ENCODE measurements at regions not wholly inside any gene's neighbourhood (a gene's known extent, or its start where the extent isn't known, plus 50 kb on each side); places are given as distances from the start of the nearest gene placed in this dataset.

- H3K27me3 ChIP-seq (ENCODE audit: control insufficient read depth, insufficient read depth, low read length): no peaks in the 10 kb centered on the region
- H3K4me3 ChIP-seq (ENCODE audit: low read length): no peak overlapping the region
- H3K27ac ChIP-seq (ENCODE audit: low read depth, low read length): no peak overlapping the region
- H3K4me1 ChIP-seq (ENCODE audit: control insufficient read depth, insufficient read depth, low read length): no peaks in the 10 kb centered on the region
- no peaks in the 10 kb centered on the region for H3K36me3 ChIP-seq (ENCODE audit: control insufficient read depth, insufficient read depth, low read length)
- no peak overlapping the region for H3K9ac ChIP-seq (ENCODE audit: low read length)
These were observed 315.0 kb downstream of the PPP1R2C start for GRCh38 chrX:42462917-42463316.

- Histone ChIP-seq H3K27ac (ENCODE audit: low read depth, low read length) (no peak overlapping the region), H3K27me3 (ENCODE audit: control insufficient read depth, insufficient read depth, low read length) (no peaks in the 10 kb centered on the region), H3K36me3 (ENCODE audit: control insufficient read depth, insufficient read depth, low read length) (no peaks in the 10 kb centered on the region), H3K9ac (ENCODE audit: low read length) (no peak overlapping the region), H3K4me3 (ENCODE audit: low read length) (no peak overlapping the region), H3K4me1 (ENCODE audit: control insufficient read depth, insufficient read depth, low read length) (no peaks in the 10 kb centered on the region)
These were observed 317.3 kb downstream of the PPP1R2C start for GRCh38 chrX:42460706-42461105.

- Histone ChIP-seq H3K4me3 (ENCODE audit: low read length) (no peak overlapping the region), H3K27me3 (ENCODE audit: control insufficient read depth, insufficient read depth, low read length) (no peaks in the 10 kb centered on the region), H3K36me3 (ENCODE audit: control insufficient read depth, insufficient read depth, low read length) (no peaks in the 10 kb centered on the region), H3K27ac (ENCODE audit: low read depth, low read length) (no peak overlapping the region), H3K9ac (ENCODE audit: low read length) (no peak overlapping the region), H3K4me1 (ENCODE audit: control insufficient read depth, insufficient read depth, low read length) (no peaks in the 10 kb centered on the region)
These were observed 318.2 kb downstream of the PPP1R2C start for GRCh38 chrX:42459735-42460134.

- H3K27me3 ChIP-seq (ENCODE audit: control insufficient read depth, insufficient read depth, low read length): no peaks in the 10 kb centered on the region
- H3K9ac ChIP-seq (ENCODE audit: low read length): no peak overlapping the region
- H3K4me1 ChIP-seq (ENCODE audit: control insufficient read depth, insufficient read depth, low read length): no peaks in the 10 kb centered on the region
- H3K36me3 ChIP-seq (ENCODE audit: control insufficient read depth, insufficient read depth, low read length): no peaks in the 10 kb centered on the region
- H3K4me3 ChIP-seq (ENCODE audit: low read length): no peak overlapping the region
- H3K27ac ChIP-seq (ENCODE audit: low read depth, low read length): no peak overlapping the region
These were observed 321.7 kb downstream of the PPP1R2C start for GRCh38 chrX:42456176-42456700.

- Histone ChIP-seq H3K4me3 (ENCODE audit: low read length) (no peak overlapping the region), H3K27ac (ENCODE audit: low read depth, low read length) (no peak overlapping the region), H3K4me1 (ENCODE audit: control insufficient read depth, insufficient read depth, low read length) (no peaks in the 10 kb centered on the region), H3K9ac (ENCODE audit: low read length) (no peak overlapping the region), H3K36me3 (ENCODE audit: control insufficient read depth, insufficient read depth, low read length) (no peaks in the 10 kb centered on the region), H3K27me3 (ENCODE audit: control insufficient read depth, insufficient read depth, low read length) (no peaks in the 10 kb centered on the region)
These were observed 327.7 kb downstream of the PPP1R2C start for GRCh38 chrX:42450228-42450627.

- Histone ChIP-seq H3K27ac (ENCODE audit: low read depth, low read length) (no peak overlapping the region), H3K27me3 (ENCODE audit: control insufficient read depth, insufficient read depth, low read length) (no peaks in the 10 kb centered on the region), H3K4me3 (ENCODE audit: low read length) (no peak overlapping the region), H3K4me1 (ENCODE audit: control insufficient read depth, insufficient read depth, low read length) (no peaks in the 10 kb centered on the region), H3K36me3 (ENCODE audit: control insufficient read depth, insufficient read depth, low read length) (no peaks in the 10 kb centered on the region), H3K9ac (ENCODE audit: low read length) (no peak overlapping the region)
These were observed 334.7 kb downstream of the PPP1R2C start for GRCh38 chrX:42443267-42443666.

GRCh38 chrX:42442745-42443144, 335.2 kb downstream of the PPP1R2C start:
- H3K4me3 ChIP-seq (ENCODE audit: low read length): no peak overlapping the region

GRCh38 chrX:42437211-42437610, 340.8 kb downstream of the PPP1R2C start:
- no peaks in the 10 kb centered on the region for H3K27me3 ChIP-seq (ENCODE audit: control insufficient read depth, insufficient read depth, low read length)
- H3K4me3 ChIP-seq (ENCODE audit: low read length): no peak overlapping the region
- no peaks in the 10 kb centered on the region for H3K4me1 ChIP-seq (ENCODE audit: control insufficient read depth, insufficient read depth, low read length)
- H3K9ac ChIP-seq (ENCODE audit: low read length): no peak overlapping the region
- H3K27ac ChIP-seq (ENCODE audit: low read depth, low read length): no peak overlapping the region
- H3K36me3 ChIP-seq (ENCODE audit: control insufficient read depth, insufficient read depth, low read length): no peaks in the 10 kb centered on the region

More at GRCh38 chrX:42442745-42443144, 335.2 kb downstream of the PPP1R2C start:
- H3K27me3 ChIP-seq (ENCODE audit: control insufficient read depth, insufficient read depth, low read length): no peaks in the 10 kb centered on the region
- H3K9ac ChIP-seq (ENCODE audit: low read length): no peak overlapping the region
- no peak overlapping the region for H3K27ac ChIP-seq (ENCODE audit: low read depth, low read length)
- no peaks in the 10 kb centered on the region for H3K36me3 ChIP-seq (ENCODE audit: control insufficient read depth, insufficient read depth, low read length)
- H3K4me1 ChIP-seq (ENCODE audit: control insufficient read depth, insufficient read depth, low read length): no peaks in the 10 kb centered on the region

- Histone ChIP-seq H3K9ac (ENCODE audit: low read length) (no peak overlapping the region), H3K4me1 (ENCODE audit: control insufficient read depth, insufficient read depth, low read length) (no peaks in the 10 kb centered on the region), H3K36me3 (ENCODE audit: control insufficient read depth, insufficient read depth, low read length) (no peaks in the 10 kb centered on the region), H3K27me3 (ENCODE audit: control insufficient read depth, insufficient read depth, low read length) (no peaks in the 10 kb centered on the region), H3K4me3 (ENCODE audit: low read length) (no peak overlapping the region), H3K27ac (ENCODE audit: low read depth, low read length) (no peak overlapping the region)
These were observed 343.4 kb downstream of the PPP1R2C start for GRCh38 chrX:42434458-42435166.

- no peak overlapping the region for H3K27ac ChIP-seq (ENCODE audit: low read depth, low read length)
- no peaks in the 10 kb centered on the region for H3K36me3 ChIP-seq (ENCODE audit: control insufficient read depth, insufficient read depth, low read length)
- H3K4me1 ChIP-seq (ENCODE audit: control insufficient read depth, insufficient read depth, low read length): no peaks in the 10 kb centered on the region
- no peak overlapping the region for H3K4me3 ChIP-seq (ENCODE audit: low read length)
- no peaks in the 10 kb centered on the region for H3K27me3 ChIP-seq (ENCODE audit: control insufficient read depth, insufficient read depth, low read length)
- H3K9ac ChIP-seq (ENCODE audit: low read length): no peak overlapping the region
These were observed 345.4 kb downstream of the PPP1R2C start for GRCh38 chrX:42432552-42432951.

GRCh38 chrX:42422961-42423360, 355.0 kb downstream of the PPP1R2C start:
- no peak overlapping the region for H3K27ac ChIP-seq (ENCODE audit: low read depth, low read length)
- H3K36me3 ChIP-seq (ENCODE audit: control insufficient read depth, insufficient read depth, low read length): no peaks in the 10 kb centered on the region
- no peaks in the 10 kb centered on the region for H3K27me3 ChIP-seq (ENCODE audit: control insufficient read depth, insufficient read depth, low read length)
- H3K4me3 ChIP-seq (ENCODE audit: low read length): no peak overlapping the region
- H3K4me1 ChIP-seq (ENCODE audit: control insufficient read depth, insufficient read depth, low read length): no peaks in the 10 kb centered on the region
- no peak overlapping the region for H3K9ac ChIP-seq (ENCODE audit: low read length)

GRCh38 chrX:42420426-42420825, 357.5 kb downstream of the PPP1R2C start:
- H3K27me3 ChIP-seq (ENCODE audit: control insufficient read depth, insufficient read depth, low read length): no peaks in the 10 kb centered on the region
- H3K36me3 ChIP-seq (ENCODE audit: control insufficient read depth, insufficient read depth, low read length): no peaks in the 10 kb centered on the region
- no peak overlapping the region for H3K4me3 ChIP-seq (ENCODE audit: low read length)
- H3K9ac ChIP-seq (ENCODE audit: low read length): no peak overlapping the region
- H3K27ac ChIP-seq (ENCODE audit: low read depth, low read length): no peak overlapping the region
- no peaks in the 10 kb centered on the region for H3K4me1 ChIP-seq (ENCODE audit: control insufficient read depth, insufficient read depth, low read length)

- H3K4me3 ChIP-seq (ENCODE audit: low read length): no peak overlapping the region
- H3K4me1 ChIP-seq (ENCODE audit: control insufficient read depth, insufficient read depth, low read length): no peaks in the 10 kb centered on the region
These were observed 362.3 kb downstream of the PPP1R2C start for GRCh38 chrX:42415636-42416035.

More at GRCh38 chrX:42415636-42416035, 362.3 kb downstream of the PPP1R2C start:
- H3K27me3 ChIP-seq (ENCODE audit: control insufficient read depth, insufficient read depth, low read length): no peaks in the 10 kb centered on the region
- no peak overlapping the region for H3K27ac ChIP-seq (ENCODE audit: low read depth, low read length)
- H3K36me3 ChIP-seq (ENCODE audit: control insufficient read depth, insufficient read depth, low read length): no peaks in the 10 kb centered on the region
- H3K9ac ChIP-seq (ENCODE audit: low read length): no peak overlapping the region
